B cell (primary cell): ENCODE measurements at regions not wholly inside any gene's neighbourhood (a gene's known extent, or its start where the extent isn't known, plus 50 kb on each side); places are given as distances from the start of the nearest gene placed in this dataset.

Experiments used
- ATAC-seq: fragments of 200-7000 bp; cut with Tn5 transposase; one replicate; pipeline ENCODE4 v1.10.0; 2021; ENCODE audit warnings: low read depth, mild to moderate bottlenecking, moderate number of reproducible peaks, moderate library complexity
- CTCF ChIA-PET: fragments of 350-600 bp; sonication (Branson Sonifier 250); formaldehyde crosslinking; loops from one replicate; lab custom pipeline; 2021; ENCODE audit warnings: antibody characterized with exemption, inconsistent platforms; lab: Charles Lee
- POLR2A ChIA-PET: fragments of 350-600 bp; sonication (Branson Sonifier 250); formaldehyde crosslinking; loops from one replicate; lab custom pipeline; 2021; ENCODE audit warnings: antibody characterized with exemption; lab: Charles Lee
- DNase-seq: peaks from one replicate; pipeline ENCODE4 v3.0.0; 2013
- H2AFZ ChIP-seq: 2 replicates; pipeline ENCODE4 v1.6.1; 2012; ENCODE audit warnings: mild to moderate bottlenecking, low read depth, low read length; ENCODE audit not compliant: insufficient read depth, poor library complexity, severe bottlenecking
- H3K27ac ChIP-seq, 2 donors: 1 replicate in 1 of 2; 2 replicates in 1 of 2; pipeline ENCODE4 v1.5.1; 2012 to 2013; ENCODE audit warnings: low read length in 2 of 2, mild to moderate bottlenecking in 2 of 2, moderate library complexity in 1 of 2
- H3K27me3 ChIP-seq, 4 experiments: fragments of 200-600 bp in 1 of 4; sonication (generic) in 1 of 4; replicated peaks in 1 of 4; 1 replicate in 2 of 4; 2 replicates in 2 of 4; pipeline versions ENCODE4 v1.6.1 to v1.7.0; 2013 to 2016; ENCODE audit warnings: low read length in 3 of 4, mild to moderate bottlenecking in 2 of 4, mixed read lengths in 1 of 4, moderate library complexity in 1 of 4; ENCODE audit not compliant: insufficient read depth in 4 of 4, control insufficient read depth in 3 of 4; ENCODE audit errors: control extremely low read depth in 1 of 4
- H3K36me3 ChIP-seq, 2 experiments: replicated peaks in 1 of 2; 1 replicate in 1 of 2; 2 replicates in 1 of 2; pipeline versions ENCODE4 v1.6.1 to v1.7.1; 2013; ENCODE audit warnings: low read length in 1 of 2; ENCODE audit not compliant: insufficient read depth in 2 of 2, control insufficient read depth in 1 of 2; ENCODE audit errors: control extremely low read depth in 1 of 2, extremely low read depth in 1 of 2
- H3K4me1 ChIP-seq, 2 donors: fragments of 200-600 bp in 1 of 2; sonication (generic) in 1 of 2; 1 replicate in 1 of 2; 2 replicates in 1 of 2; pipeline versions ENCODE4 v1.5.1 to v1.6.1; 2013 to 2017; ENCODE audit warnings: low read length in 2 of 2; ENCODE audit not compliant: control insufficient read depth in 2 of 2, insufficient read depth in 2 of 2
- H3K4me2 ChIP-seq: replicated peaks from 2 replicates; pipeline ENCODE3; 2012; ENCODE audit warnings: mild to moderate bottlenecking, low read depth, low read length; ENCODE audit not compliant: poor library complexity, severe bottlenecking
- H3K4me3 ChIP-seq, 5 experiments: fragments of 200-600 bp in 1 of 5; sonication (generic) in 1 of 5; 1 replicate in 3 of 5; 2 replicates in 2 of 5; pipeline versions ENCODE4 v1.5.1 to v1.7.0; 2011 to 2016; ENCODE audit warnings: low read length in 4 of 5, mild to moderate bottlenecking in 4 of 5, low read depth in 2 of 5, control low read depth in 1 of 5, moderate library complexity in 1 of 5; ENCODE audit not compliant: insufficient read depth in 1 of 5; ENCODE audit errors: control extremely low read depth in 1 of 5, extremely low read depth in 1 of 5
- H3K79me2 ChIP-seq: fragments of 200-600 bp; sonication (generic); one replicate; pipeline ENCODE4 v1.6.0; 2016; ENCODE audit warnings: low read length; ENCODE audit not compliant: control insufficient read depth, insufficient read depth
- H3K9ac ChIP-seq: fragments of 200-600 bp; sonication (generic); 2 replicates; pipeline ENCODE4 v1.6.1; 2017; ENCODE audit warnings: mild to moderate bottlenecking, low read length, moderate library complexity
- H3K9me3 ChIP-seq, 3 donors: one replicate each; pipeline versions ENCODE4 v1.6.1 to v1.7.1; 2013; ENCODE audit warnings: low read length in 2 of 3; ENCODE audit not compliant: control insufficient read depth in 2 of 3, insufficient read depth in 1 of 3; ENCODE audit errors: control extremely low read depth in 1 of 3
- H4K20me1 ChIP-seq: 2 replicates; pipeline ENCODE4 v1.6.0; 2012; ENCODE audit warnings: mild to moderate bottlenecking, low read length; ENCODE audit not compliant: insufficient read depth, control insufficient read depth, poor library complexity, severe bottlenecking
- H3K27ac Mint-ChIP-seq: one replicate; pipeline ENCODE4 v1.8.0; 2021; ENCODE audit warnings: mixed read lengths
- H3K27me3 Mint-ChIP-seq: one replicate; pipeline ENCODE4 v1.8.0; 2021; ENCODE audit warnings: mixed read lengths
- H3K4me1 Mint-ChIP-seq: one replicate; pipeline ENCODE4 v1.8.0; 2021; ENCODE audit warnings: mixed read lengths
- H3K4me3 Mint-ChIP-seq: one replicate; pipeline ENCODE4 v1.8.0; 2021; ENCODE audit warnings: mixed read lengths
- H3K9me3 Mint-ChIP-seq: one replicate; pipeline ENCODE4 v1.8.0; 2022; ENCODE audit warnings: mixed read lengths; ENCODE audit not compliant: insufficient read depth
- CTCF ChIP-seq: fragments of 200-600 bp; IDR thresholded peaks from one replicate; pipeline ENCODE4 v1.8.0; 2022; ENCODE audit warnings: antibody characterized with exemption, mild to moderate bottlenecking
- EZH2 ChIP-seq: IDR thresholded peaks from 2 replicates; pipeline ENCODE4 v1.6.1; 2012; ENCODE audit warnings: borderline replicate concordance, low read depth, mild to moderate bottlenecking, moderate library complexity, low read length; ENCODE audit not compliant: insufficient read depth, poor library complexity, severe bottlenecking
- WGBS: methylation state at CpG from one replicate; pipeline ENCODE4 v1.1.5; 2013; ENCODE audit warnings: missing lambda C conversion rate; ENCODE audit not compliant: insufficient coverage; 5-methylcytosine and 5-hydroxymethylcytosine counted together
- intact Hi-C: fragments of 100-400 bp; cut with micrococcal nuclease; formaldehyde crosslinking; loops from one replicate; pipeline ENCODE4 v1.10.0; 2022

- H3K4me1 Mint-ChIP-seq: no peaks in the 10 kb centered on the region
- no peak for ATAC-seq
- no peak overlapping the region for H3K9ac ChIP-seq
- TF ChIP-seq EZH2: no peak
- no peak for TF ChIP-seq CTCF
- H3K4me3 ChIP-seq: no peak overlapping the region
- DNase-seq: no peak
- H3K4me2 ChIP-seq: no peak overlapping the region
- no peaks in the 10 kb centered on the region for H3K79me2 ChIP-seq
- no peaks in the 10 kb centered on the region for H3K36me3 ChIP-seq
- POLR2A ChIA-PET: no interaction called here
- no peaks in the 10 kb centered on the region for H3K9me3 ChIP-seq
- H3K27me3 ChIP-seq: no peaks in the 10 kb centered on the region
- CTCF ChIA-PET: no interaction called here
- H3K4me3 Mint-ChIP-seq: no peak overlapping the region
- no peaks in the 10 kb centered on the region for H3K4me1 ChIP-seq
- intact Hi-C loops: no loop called here
- no peak overlapping the region for H2AFZ ChIP-seq
- H4K20me1 ChIP-seq: no peaks in the 10 kb centered on the region
- H3K27ac Mint-ChIP-seq: no peak overlapping the region
- 0% methylated on average over 2 of the region's 2 CpGs for WGBS
- peaks cover 5% of the 10 kb centered on the region for H3K9me3 Mint-ChIP-seq
- no peak overlapping the region for H3K27ac ChIP-seq
- no peaks in the 10 kb centered on the region for H3K27me3 Mint-ChIP-seq
Observed at GRCh38 chr11:109512680-109513079, 90.7 kb downstream of the C11orf87 start.

GRCh38 chr11:109514313-109515018 lies 92.5 kb downstream of the C11orf87 start:
- no peaks in the 10 kb centered on the region for H3K27me3 Mint-ChIP-seq
- no peak overlapping the region for H3K4me2 ChIP-seq
- no peaks in the 10 kb centered on the region for H3K4me1 Mint-ChIP-seq
- POLR2A ChIA-PET: no interaction called here
- no peak overlapping the region for H3K9ac ChIP-seq
- H3K4me3 Mint-ChIP-seq: no peak overlapping the region
- H3K27ac ChIP-seq: no peak overlapping the region
- no peaks in the 10 kb centered on the region for H3K9me3 ChIP-seq
- no peak overlapping the region for H2AFZ ChIP-seq
- no peaks in the 10 kb centered on the region for H4K20me1 ChIP-seq
- H3K4me3 ChIP-seq: no peak overlapping the region
- H3K4me1 ChIP-seq: no peaks in the 10 kb centered on the region
- peaks cover 5% of the 10 kb centered on the region for H3K9me3 Mint-ChIP-seq
- WGBS: 59% methylated on average over 2 of the region's 2 CpGs
- no peaks in the 10 kb centered on the region for H3K36me3 ChIP-seq
- no peak for DNase-seq
- intact Hi-C loops: no loop called here
- CTCF ChIA-PET: interaction anchor here (0.6 kb wide), 1 partner anchor 11 kb away, joined by 4 read pairs; no protein-coding TSS in a partner anchor
- ATAC-seq: no peak
- H3K79me2 ChIP-seq: no peaks in the 10 kb centered on the region
- no peak overlapping the region for H3K27ac Mint-ChIP-seq
- no peaks in the 10 kb centered on the region for H3K27me3 ChIP-seq
- TF ChIP-seq EZH2: no peak
- TF ChIP-seq CTCF: no peak
